SH-SY5Y (cell line): ENCODE measurements at regions not wholly inside any gene's neighbourhood (a gene's known extent, or its start where the extent isn't known, plus 50 kb on each side); places are given as distances from the start of the nearest gene placed in this dataset.

Source experiments
- GATA2 ChIP-seq: IDR thresholded peaks from 2 replicates; pipeline ENCODE4 v1.6.1; 2011; ENCODE audit warnings: mild to moderate bottlenecking, low read depth, low read length
- GATA3 ChIP-seq: IDR thresholded peaks from 2 replicates; pipeline ENCODE4 v1.6.1; 2011; ENCODE audit warnings: low read depth, mild to moderate bottlenecking, low read length, moderate library complexity

- TF ChIP-seq GATA3 (no peak), GATA2 (no peak)
These were observed 68.8 kb downstream of the PCDH18 start for GRCh38 chr4:137463377-137464003.
